NCI-H2081 treated with DMSO at 0.1 percent for 48 hours (cell line): ENCODE measurements at regions not wholly inside any gene's neighbourhood (a gene's known extent, or its start where the extent isn't known, plus 50 kb on each side); places are given as distances from the start of the nearest gene placed in this dataset.
"Not testable (repeated sequence)": the region's sequence is repeated elsewhere in the genome, so short reads cannot be mapped to it uniquely, and the experiment has no call there.

Experiments used
- DNase-seq: peaks from one replicate; lab custom pipeline; 2025; lab: John Stamatoyannopoulos, UW

DNA sequence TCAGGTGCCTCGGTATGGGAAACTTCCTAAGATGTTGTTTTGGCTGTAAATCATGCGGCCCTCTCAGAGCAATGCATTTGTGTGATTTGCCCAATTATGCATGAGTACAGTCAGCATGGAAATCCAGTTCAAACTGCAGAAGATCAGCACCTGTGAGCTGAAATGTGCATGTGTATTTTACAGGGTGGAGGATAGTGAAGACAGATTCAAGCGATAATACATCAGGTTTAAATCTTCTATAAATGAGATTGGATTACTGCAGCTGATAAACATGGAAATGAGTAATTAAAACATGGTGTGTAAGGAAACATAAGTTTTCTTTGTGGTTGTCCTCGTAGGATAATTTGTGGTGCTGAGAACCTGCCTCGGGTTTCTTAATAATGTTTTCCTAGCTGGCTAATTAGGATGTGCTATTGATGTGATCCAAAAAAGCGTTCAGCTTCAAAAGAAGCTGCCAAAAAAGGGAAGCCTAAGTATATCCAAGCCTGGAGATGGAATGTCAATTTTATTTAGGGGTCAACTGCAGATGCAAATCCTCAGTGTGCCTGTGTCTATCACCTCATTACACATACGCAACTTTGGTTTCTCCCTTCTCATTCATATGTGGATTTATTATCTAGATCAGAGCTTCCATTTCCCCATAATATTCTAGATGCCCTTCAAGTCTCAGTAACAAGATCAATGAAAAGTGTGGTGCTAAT is 117.1 kb upstream of the CCDC28A start:
- DNase-seq, result no peak

DNA sequence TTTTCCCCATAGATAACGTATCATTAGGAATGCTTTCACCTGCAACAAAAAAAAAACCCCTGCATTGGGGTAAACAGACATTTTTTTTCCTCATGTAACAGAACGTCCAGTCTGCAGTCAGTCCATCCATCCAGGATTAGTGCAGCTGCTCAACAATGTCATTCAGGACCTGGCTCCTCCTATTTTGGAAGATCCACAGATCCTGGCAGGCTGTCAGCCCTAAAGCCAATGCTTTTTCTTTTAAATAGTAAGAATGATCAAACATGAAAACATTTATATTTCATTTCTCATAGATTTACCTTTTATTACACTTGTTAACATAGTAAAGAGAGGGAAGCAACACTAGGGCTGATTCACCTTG is 116.5 kb upstream of the CCDC28A start:
- no peak for DNase-seq

DNA sequence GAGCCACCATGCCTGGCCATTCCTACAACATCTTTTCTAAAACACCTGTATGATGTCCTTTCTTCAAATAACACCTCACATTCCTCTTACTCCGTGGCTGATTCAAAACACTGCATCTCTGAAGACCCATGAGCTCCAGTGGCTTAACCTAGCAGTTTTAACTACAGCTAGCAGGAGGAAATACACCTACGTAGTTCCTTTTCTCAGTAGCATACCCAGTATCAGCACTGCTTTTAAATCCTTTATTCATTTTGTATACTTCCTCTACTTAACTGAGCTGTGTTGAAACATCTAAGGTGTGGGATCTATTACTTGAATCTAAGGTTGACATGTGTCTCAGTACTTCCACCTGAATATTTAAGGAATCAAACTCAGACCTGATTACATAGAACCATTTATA is 113.6 kb upstream of the CCDC28A start:
- DNase-seq, result no peak

- DNase-seq, result no peak
These were observed 111.1 kb upstream of the CCDC28A start for GRCh38 chr6:138662471-138662870.

GRCh38 chr6:138663892-138664291 is 109.7 kb upstream of the CCDC28A start:
- DNase-seq, result no peak

GRCh38 chr6:138664745-138665144 is 108.8 kb upstream of the CCDC28A start:
- no peak for DNase-seq

DNA sequence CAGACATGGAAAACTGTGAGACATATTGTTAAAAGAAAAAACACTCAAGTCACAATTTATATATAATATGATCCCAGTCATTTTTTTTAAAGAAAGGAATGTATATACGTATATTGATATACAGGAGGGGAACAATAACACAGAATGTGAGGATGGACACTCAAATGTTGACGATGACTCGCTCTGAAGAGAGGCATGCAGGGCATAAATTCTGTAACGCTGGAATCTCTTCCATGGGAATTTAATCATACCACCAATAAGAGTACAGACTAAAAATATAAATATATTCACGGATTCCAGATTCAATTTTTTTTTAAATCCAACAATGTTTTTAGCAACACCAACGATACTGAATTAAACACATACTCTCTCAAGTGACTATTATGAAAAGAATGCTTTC is 106.9 kb upstream of the CCDC28A start:
- no peak for DNase-seq

GRCh38 chr6:138667408-138667807 is 106.2 kb upstream of the CCDC28A start:
- no peak for DNase-seq

- DNase-seq, result no peak
These were observed 102.2 kb upstream of the CCDC28A start for GRCh38 chr6:138671351-138671750.

GRCh38 chr6:138673346-138674014 is 100.1 kb upstream of the CCDC28A start:
- no peak for DNase-seq

- DNase-seq, result not testable (repeated sequence)
These were observed 99.1 kb upstream of the CCDC28A start for GRCh38 chr6:138674444-138674843.

DNA sequence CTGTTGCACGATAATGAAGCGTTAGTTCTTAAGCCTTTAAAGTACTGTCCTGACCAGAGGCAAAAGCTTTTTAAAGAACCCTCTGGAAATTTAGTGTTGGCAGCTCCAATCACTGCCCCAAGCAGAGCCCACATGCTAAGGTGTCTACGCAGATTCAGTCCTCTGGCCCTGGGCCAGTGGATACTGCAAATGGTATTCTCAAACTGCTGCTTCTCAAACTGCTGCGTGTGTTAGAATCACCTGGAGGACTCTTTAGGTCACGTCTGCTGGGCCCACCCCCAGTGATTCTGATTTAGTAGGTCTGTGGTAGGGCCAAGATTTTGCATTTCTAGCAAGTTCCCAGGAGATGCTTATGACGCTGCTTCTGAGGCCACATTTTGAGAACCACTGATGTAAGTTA is 96.0 kb upstream of the CCDC28A start:
- DNase-seq, result no peak

GRCh38 chr6:138678168-138678567 is 95.4 kb upstream of the CCDC28A start:
- no peak for DNase-seq

- no peak for DNase-seq
These were observed 93.5 kb upstream of the CCDC28A start for GRCh38 chr6:138680085-138680484.

GRCh38 chr6:138681627-138682026 is 91.9 kb upstream of the CCDC28A start:
- DNase-seq, result no peak

- DNase-seq, result no peak
These were observed 90.7 kb upstream of the CCDC28A start for GRCh38 chr6:138682704-138683527.

DNA sequence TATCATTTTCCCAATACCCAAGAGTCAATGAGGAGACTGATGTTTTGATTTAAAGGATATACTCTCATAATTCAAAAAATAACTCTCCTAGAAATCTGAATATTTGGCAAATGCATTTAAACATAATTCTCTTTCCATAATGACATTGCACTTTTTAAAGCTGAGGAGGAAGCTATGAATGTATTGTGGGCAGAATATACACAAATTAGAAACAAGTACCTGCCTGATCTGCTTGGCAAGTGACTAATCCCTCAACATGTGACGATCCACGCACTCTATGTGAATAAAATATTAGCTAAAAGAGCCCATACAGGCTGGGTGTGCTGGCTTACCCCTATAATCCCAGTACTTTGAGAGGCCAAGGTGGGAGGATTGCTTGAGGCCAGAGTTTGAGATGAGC is 88.3 kb upstream of the CCDC28A start:
- DNase-seq, result no peak

DNA sequence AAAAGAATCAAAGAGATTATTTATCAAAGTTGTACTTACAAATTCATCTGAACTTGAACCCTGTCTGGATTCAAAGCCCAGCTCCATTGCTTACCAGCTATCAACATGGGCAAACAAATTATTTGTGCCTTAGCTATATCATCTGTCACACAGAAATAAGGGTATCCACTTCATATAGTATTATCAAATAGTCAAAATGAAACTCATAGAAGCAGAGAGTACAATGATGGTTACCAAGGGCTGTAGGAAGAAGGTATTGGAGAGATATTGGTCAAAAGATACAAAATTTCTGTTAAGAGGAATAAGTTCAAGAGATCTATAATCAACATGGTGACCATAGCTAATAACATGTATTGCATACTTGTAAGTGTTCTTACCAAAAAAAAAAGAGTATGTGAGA is 87.8 kb upstream of the CCDC28A start:
- no peak for DNase-seq

GRCh38 chr6:138688580-138688979 is 85.0 kb upstream of the CCDC28A start:
- no peak for DNase-seq

DNA sequence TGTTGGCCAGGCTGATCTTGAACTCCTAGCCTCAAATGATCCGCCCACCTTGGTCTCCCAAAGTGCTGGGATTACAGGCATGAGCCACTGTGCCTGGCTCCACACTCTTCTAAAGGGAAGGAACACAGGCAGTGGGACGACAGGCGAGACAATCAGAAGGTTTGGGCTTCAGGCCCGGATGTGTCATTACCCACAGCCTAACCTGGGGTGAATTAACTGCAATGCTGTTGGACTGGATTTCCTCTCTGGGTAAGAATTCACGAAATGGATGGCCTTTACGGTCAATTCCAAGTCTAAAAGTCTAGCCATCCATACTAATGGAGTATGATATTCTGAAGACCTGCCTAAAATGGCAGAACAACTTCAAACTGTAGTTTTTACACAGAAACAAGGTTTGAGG is 83.7 kb upstream of the CCDC28A start:
- no peak for DNase-seq

DNA sequence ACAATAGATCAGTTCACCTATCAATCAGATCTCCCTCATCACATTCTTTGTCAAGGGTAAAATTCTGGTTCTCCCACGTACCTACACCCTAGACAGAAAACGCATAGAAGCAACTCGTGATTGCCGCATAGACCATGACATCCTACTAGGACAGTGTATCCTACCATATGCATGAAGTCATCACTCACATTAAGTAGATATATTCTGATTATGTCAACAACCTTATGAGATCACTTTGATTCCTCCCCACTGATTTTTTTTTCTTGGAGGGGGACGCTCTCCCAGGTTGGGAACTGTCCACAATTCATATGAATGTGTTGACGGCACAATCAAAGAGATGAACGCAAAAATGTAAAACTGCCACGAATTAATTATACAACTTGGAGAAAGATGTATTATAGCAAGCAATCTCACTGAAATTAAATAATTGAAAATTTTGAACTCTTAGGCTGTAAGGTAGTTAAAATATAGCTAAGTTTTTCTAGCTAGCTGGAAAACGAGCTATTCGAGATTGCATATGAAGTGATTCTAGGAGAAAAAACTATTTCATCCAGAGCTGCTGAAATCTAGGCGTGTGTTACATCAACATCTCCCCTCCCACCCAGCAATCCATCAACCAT is 82.5 kb upstream of the CCDC28A start:
- DNase-seq, result no peak

DNA sequence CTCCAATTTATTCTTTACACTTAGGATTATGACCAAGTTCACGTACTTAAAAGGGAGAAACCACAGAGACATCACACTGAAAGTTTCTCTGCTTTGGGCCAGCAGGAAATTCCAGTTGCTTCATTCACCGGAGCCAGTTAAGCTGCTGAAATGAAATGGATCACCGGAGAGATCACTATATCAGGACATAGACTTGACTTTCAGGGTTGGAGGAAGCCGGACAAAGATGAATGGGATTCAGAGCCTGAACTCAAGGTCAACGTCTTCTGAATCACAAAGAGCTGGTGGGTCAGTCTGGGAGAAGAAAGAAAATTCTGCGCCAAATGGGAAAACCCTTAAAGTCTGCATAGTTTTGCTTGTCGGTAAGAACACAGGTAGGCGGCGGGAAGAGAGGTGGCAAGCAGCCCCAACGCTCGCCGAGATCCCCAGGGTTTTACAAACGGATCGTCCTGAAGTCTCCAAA is 81.9 kb upstream of the CCDC28A start:
- no peak for DNase-seq
